ENCODE measurements at regions not wholly inside any gene's neighbourhood (a gene's known extent, or its start where the extent isn't known, plus 50 kb on each side); places are given as distances from the start of the nearest gene placed in this dataset.

GRCh38 chr13:111903143-111903542, 163.8 kb upstream of the SOX1 start:
- Histone ChIP-seq H3K36me3 (ENCODE audit: control insufficient read depth, insufficient read depth, low read length) (no peaks in the 10 kb centered on the region), H3K4me3 (ENCODE audit: low read length) (no peak overlapping the region), H3K27ac (ENCODE audit: low read length) (no peak overlapping the region), H3K27me3 (ENCODE audit: control insufficient read depth, insufficient read depth, low read length) (no peaks in the 10 kb centered on the region), H3K4me1 (ENCODE audit: control insufficient read depth, insufficient read depth, low read length) (peaks cover 2% of the 10 kb centered on the region), H3K9me3 (ENCODE audit: control insufficient read depth, low read depth, low read length) (no peaks in the 10 kb centered on the region)
- no CpG with 5 or more reads among the region's 5 CpGs for WGBS (ENCODE audit: insufficient coverage, low lambda C conversion rate)
- DNase-seq = no peak

- Histone ChIP-seq H3K27me3 (ENCODE audit: control insufficient read depth, insufficient read depth, low read length) (no peaks in the 10 kb centered on the region), H3K27ac (ENCODE audit: low read length) (no peak overlapping the region), H3K4me1 (ENCODE audit: control insufficient read depth, insufficient read depth, low read length) (peaks cover 2% of the 10 kb centered on the region), H3K4me3 (ENCODE audit: low read length) (no peak overlapping the region), H3K36me3 (ENCODE audit: control insufficient read depth, insufficient read depth, low read length) (no peaks in the 10 kb centered on the region), H3K9me3 (ENCODE audit: control insufficient read depth, low read depth, low read length) (no peaks in the 10 kb centered on the region)
- 85% methylated on average over 4 of the region's 7 CpGs for WGBS (ENCODE audit: insufficient coverage, low lambda C conversion rate)
- no peak for DNase-seq
Observed at GRCh38 chr13:111904166-111904565, 162.8 kb upstream of the SOX1 start.

GRCh38 chr13:111904701-111905608, 162.0 kb upstream of the SOX1 start:
- Histone ChIP-seq H3K27ac (ENCODE audit: low read length) (no peak overlapping the region), H3K27me3 (ENCODE audit: control insufficient read depth, insufficient read depth, low read length) (no peaks in the 10 kb centered on the region), H3K36me3 (ENCODE audit: control insufficient read depth, insufficient read depth, low read length) (no peaks in the 10 kb centered on the region), H3K9me3 (ENCODE audit: control insufficient read depth, low read depth, low read length) (no peaks in the 10 kb centered on the region), H3K4me1 (ENCODE audit: control insufficient read depth, insufficient read depth, low read length) (peaks cover 2% of the 10 kb centered on the region), H3K4me3 (ENCODE audit: low read length) (no peak overlapping the region)
- WGBS (ENCODE audit: insufficient coverage, low lambda C conversion rate) = 90% methylated on average over 2 of the region's 47 CpGs
- DNase-seq = no peak

- H3K9me3 ChIP-seq (ENCODE audit: control insufficient read depth, low read depth, low read length) = no peaks in the 10 kb centered on the region
- H3K27me3 ChIP-seq (ENCODE audit: control insufficient read depth, insufficient read depth, low read length) = no peaks in the 10 kb centered on the region
- DNase-seq = no peak
- 100% methylated on average over 1 of the region's 8 CpGs for WGBS (ENCODE audit: insufficient coverage, low lambda C conversion rate)
- no peaks in the 10 kb centered on the region for H3K36me3 ChIP-seq (ENCODE audit: control insufficient read depth, insufficient read depth, low read length)
- no peak overlapping the region for H3K4me3 ChIP-seq (ENCODE audit: low read length)
- H3K27ac ChIP-seq (ENCODE audit: low read length) = no peak overlapping the region
- no peaks in the 10 kb centered on the region for H3K4me1 ChIP-seq (ENCODE audit: control insufficient read depth, insufficient read depth, low read length)
Observed at GRCh38 chr13:111905609-111905945, 161.4 kb upstream of the SOX1 start.

- Histone ChIP-seq H3K27me3 (ENCODE audit: control insufficient read depth, insufficient read depth, low read length) (no peaks in the 10 kb centered on the region), H3K27ac (ENCODE audit: low read length) (no peak overlapping the region), H3K9me3 (ENCODE audit: control insufficient read depth, low read depth, low read length) (no peaks in the 10 kb centered on the region), H3K36me3 (ENCODE audit: control insufficient read depth, insufficient read depth, low read length) (no peaks in the 10 kb centered on the region), H3K4me3 (ENCODE audit: low read length) (no peak overlapping the region), H3K4me1 (ENCODE audit: control insufficient read depth, insufficient read depth, low read length) (no peaks in the 10 kb centered on the region)
- DNase-seq = no peak
- WGBS (ENCODE audit: insufficient coverage, low lambda C conversion rate) = no CpG with 5 or more reads among the region's 8 CpGs
Observed at GRCh38 chr13:111906306-111906705, 160.6 kb upstream of the SOX1 start.

- Histone ChIP-seq H3K27ac (ENCODE audit: low read length) (no peak overlapping the region), H3K4me1 (ENCODE audit: control insufficient read depth, insufficient read depth, low read length) (no peaks in the 10 kb centered on the region), H3K36me3 (ENCODE audit: control insufficient read depth, insufficient read depth, low read length) (no peaks in the 10 kb centered on the region), H3K4me3 (ENCODE audit: low read length) (no peak overlapping the region), H3K9me3 (ENCODE audit: control insufficient read depth, low read depth, low read length) (no peaks in the 10 kb centered on the region), H3K27me3 (ENCODE audit: control insufficient read depth, insufficient read depth, low read length) (no peaks in the 10 kb centered on the region)
- DNase-seq = no peak
- WGBS (ENCODE audit: insufficient coverage, low lambda C conversion rate) = no CpG with 5 or more reads among the region's 9 CpGs
Observed at GRCh38 chr13:111906816-111907215, 160.1 kb upstream of the SOX1 start.

GRCh38 chr13:111907341-111907880, 159.5 kb upstream of the SOX1 start:
- H3K4me3 ChIP-seq (ENCODE audit: low read length) = no peak overlapping the region
- no peaks in the 10 kb centered on the region for H3K27me3 ChIP-seq (ENCODE audit: control insufficient read depth, insufficient read depth, low read length)
- no peaks in the 10 kb centered on the region for H3K4me1 ChIP-seq (ENCODE audit: control insufficient read depth, insufficient read depth, low read length)
- no peak for DNase-seq
- H3K36me3 ChIP-seq (ENCODE audit: control insufficient read depth, insufficient read depth, low read length) = no peaks in the 10 kb centered on the region
- H3K27ac ChIP-seq (ENCODE audit: low read length) = no peak overlapping the region
- no peaks in the 10 kb centered on the region for H3K9me3 ChIP-seq (ENCODE audit: control insufficient read depth, low read depth, low read length)
- WGBS (ENCODE audit: insufficient coverage, low lambda C conversion rate) = no CpG with 5 or more reads among the region's 5 CpGs

GRCh38 chr13:111908361-111908760, 158.6 kb upstream of the SOX1 start:
- DNase-seq = no peak

GRCh38 chr13:111908981-111909380, 158.0 kb upstream of the SOX1 start:
- Histone ChIP-seq H3K9me3 (ENCODE audit: control insufficient read depth, low read depth, low read length) (no peaks in the 10 kb centered on the region), H3K27ac (ENCODE audit: low read length) (no peak overlapping the region), H3K27me3 (ENCODE audit: control insufficient read depth, insufficient read depth, low read length) (no peaks in the 10 kb centered on the region), H3K4me1 (ENCODE audit: control insufficient read depth, insufficient read depth, low read length) (no peaks in the 10 kb centered on the region), H3K4me3 (ENCODE audit: low read length) (no peak overlapping the region), H3K36me3 (ENCODE audit: control insufficient read depth, insufficient read depth, low read length) (no peaks in the 10 kb centered on the region)
- DNase-seq = no peak
- no CpG with 5 or more reads among the region's 8 CpGs for WGBS (ENCODE audit: insufficient coverage, low lambda C conversion rate)

More at GRCh38 chr13:111908361-111908760, 158.6 kb upstream of the SOX1 start:
- Histone ChIP-seq H3K4me3 (ENCODE audit: low read length) (no peak overlapping the region), H3K4me1 (ENCODE audit: control insufficient read depth, insufficient read depth, low read length) (no peaks in the 10 kb centered on the region), H3K27ac (ENCODE audit: low read length) (no peak overlapping the region), H3K27me3 (ENCODE audit: control insufficient read depth, insufficient read depth, low read length) (no peaks in the 10 kb centered on the region), H3K36me3 (ENCODE audit: control insufficient read depth, insufficient read depth, low read length) (no peaks in the 10 kb centered on the region), H3K9me3 (ENCODE audit: control insufficient read depth, low read depth, low read length) (no peaks in the 10 kb centered on the region)
- WGBS (ENCODE audit: insufficient coverage, low lambda C conversion rate) = no CpG with 5 or more reads among the region's 13 CpGs

GRCh38 chr13:111909501-111909900, 157.4 kb upstream of the SOX1 start:
- Histone ChIP-seq H3K36me3 (ENCODE audit: control insufficient read depth, insufficient read depth, low read length) (no peaks in the 10 kb centered on the region), H3K27ac (ENCODE audit: low read length) (no peak overlapping the region), H3K4me1 (ENCODE audit: control insufficient read depth, insufficient read depth, low read length) (no peaks in the 10 kb centered on the region), H3K9me3 (ENCODE audit: control insufficient read depth, low read depth, low read length) (no peaks in the 10 kb centered on the region), H3K27me3 (ENCODE audit: control insufficient read depth, insufficient read depth, low read length) (no peaks in the 10 kb centered on the region), H3K4me3 (ENCODE audit: low read length) (no peak overlapping the region)
- no peak for DNase-seq
- WGBS (ENCODE audit: insufficient coverage, low lambda C conversion rate) = no CpG with 5 or more reads among the region's 12 CpGs
